COLO829 (cell line): ENCODE measurements at regions not wholly inside any gene's neighbourhood (a gene's known extent, or its start where the extent isn't known, plus 50 kb on each side); places are given as distances from the start of the nearest gene placed in this dataset.
"Not testable (repeated sequence)": the region's sequence is repeated elsewhere in the genome, so short reads cannot be mapped to it uniquely, and the experiment has no call there.

ENCODE experiments used
- DNase-seq: peaks from one replicate; pipeline ENCODE4 v3.0.0; 2012; ENCODE audit warnings: low spot score

GRCh38 chr2:194661431-194661830 lies 995.6 kb upstream of the SLC39A10 start:
- DNase-seq, result no peak

GRCh38 chr2:194639057-194639456 lies 1018.0 kb upstream of the SLC39A10 start:
- not testable (repeated sequence) for DNase-seq

GRCh38 chr2:194621945-194622344 lies 1035.1 kb upstream of the SLC39A10 start:
- no peak for DNase-seq

GRCh38 chr2:194619366-194619765 lies 1037.7 kb upstream of the SLC39A10 start:
- DNase-seq, result no peak

- no peak for DNase-seq
Observed at GRCh38 chr2:194618432-194618831, 1038.6 kb upstream of the SLC39A10 start.

GRCh38 chr2:194616334-194616733 lies 1040.7 kb upstream of the SLC39A10 start:
- DNase-seq, result no peak

- DNase-seq, result no peak
Observed at GRCh38 chr2:194610297-194610696, 1046.7 kb upstream of the SLC39A10 start.

- no peak for DNase-seq
Observed at GRCh38 chr2:194603429-194603828, 1053.6 kb upstream of the SLC39A10 start.

GRCh38 chr2:194602750-194603149 lies 1054.3 kb upstream of the SLC39A10 start:
- DNase-seq, result no peak

- no peak for DNase-seq
Observed at GRCh38 chr2:194591192-194591591, 1065.8 kb upstream of the SLC39A10 start.

- DNase-seq, result no peak
Observed at GRCh38 chr2:194587739-194588270, 1069.2 kb upstream of the SLC39A10 start.

- no peak for DNase-seq
Observed at GRCh38 chr2:194567661-194568017, 1089.4 kb upstream of the SLC39A10 start.

GRCh38 chr2:194566907-194567660 lies 1089.9 kb upstream of the SLC39A10 start:
- no peak for DNase-seq

GRCh38 chr2:194564422-194564821 lies 1092.6 kb upstream of the SLC39A10 start:
- no peak for DNase-seq

GRCh38 chr2:194562329-194562728 lies 1094.7 kb upstream of the SLC39A10 start:
- DNase-seq, result no peak

GRCh38 chr2:194559964-194560363 lies 1097.1 kb upstream of the SLC39A10 start:
- DNase-seq, result no peak

GRCh38 chr2:194559523-194559922 lies 1097.5 kb upstream of the SLC39A10 start:
- no peak for DNase-seq

GRCh38 chr2:194557993-194558392 lies 1099.0 kb upstream of the SLC39A10 start:
- DNase-seq, result no peak

- DNase-seq, result no peak
Observed at GRCh38 chr2:194556629-194557028, 1100.4 kb upstream of the SLC39A10 start.

GRCh38 chr2:194553980-194554379 lies 1103.0 kb upstream of the SLC39A10 start:
- no peak for DNase-seq

- no peak for DNase-seq
Observed at GRCh38 chr2:194550702-194551101, 1106.3 kb upstream of the SLC39A10 start.

- no peak for DNase-seq
Observed at GRCh38 chr2:194549387-194549786, 1107.6 kb upstream of the SLC39A10 start.

- DNase-seq, result no peak
Observed at GRCh38 chr2:194545978-194546377, 1111.0 kb upstream of the SLC39A10 start.

- no peak for DNase-seq
Observed at GRCh38 chr2:194539425-194539824, 1117.6 kb upstream of the SLC39A10 start.
